HEK293 (cell line): ENCODE measurements at regions not wholly inside any gene's neighbourhood (a gene's known extent, or its start where the extent isn't known, plus 50 kb on each side); places are given as distances from the start of the nearest gene placed in this dataset.

Source experiments
- CTCF ChIP-seq: fragments of 450-650 bp; formaldehyde crosslinking; IDR thresholded peaks from 2 replicates; pipeline ENCODE4 v1.5.1; 2016; ENCODE audit warnings: missing biosample characterization, missing genetic modification characterization
- ZNF660 ChIP-seq: fragments of 450-650 bp; IDR thresholded peaks from 2 replicates; pipeline ENCODE4 v1.5.1; 2018; ENCODE audit warnings: missing biosample characterization, mild to moderate bottlenecking, missing genetic modification characterization
- ZNF747 ChIP-seq: fragments of 450-650 bp; formaldehyde crosslinking; IDR thresholded peaks from 2 replicates; pipeline ENCODE4 v1.5.1; 2016; ENCODE audit warnings: missing biosample characterization, missing genetic modification characterization
- ZNF776 ChIP-seq: fragments of 450-650 bp; formaldehyde crosslinking; IDR thresholded peaks from 2 replicates; pipeline ENCODE4 v1.5.0; 2017; ENCODE audit warnings: missing biosample characterization, missing genetic modification characterization, borderline replicate concordance
- TF ChIP-seq, protein P1 (sequence below): fragments of 450-650 bp; formaldehyde crosslinking; IDR thresholded peaks from 2 replicates; pipeline ENCODE4 v1.5.1; 2016; ENCODE audit warnings: missing biosample characterization, missing genetic modification characterization

DNA sequence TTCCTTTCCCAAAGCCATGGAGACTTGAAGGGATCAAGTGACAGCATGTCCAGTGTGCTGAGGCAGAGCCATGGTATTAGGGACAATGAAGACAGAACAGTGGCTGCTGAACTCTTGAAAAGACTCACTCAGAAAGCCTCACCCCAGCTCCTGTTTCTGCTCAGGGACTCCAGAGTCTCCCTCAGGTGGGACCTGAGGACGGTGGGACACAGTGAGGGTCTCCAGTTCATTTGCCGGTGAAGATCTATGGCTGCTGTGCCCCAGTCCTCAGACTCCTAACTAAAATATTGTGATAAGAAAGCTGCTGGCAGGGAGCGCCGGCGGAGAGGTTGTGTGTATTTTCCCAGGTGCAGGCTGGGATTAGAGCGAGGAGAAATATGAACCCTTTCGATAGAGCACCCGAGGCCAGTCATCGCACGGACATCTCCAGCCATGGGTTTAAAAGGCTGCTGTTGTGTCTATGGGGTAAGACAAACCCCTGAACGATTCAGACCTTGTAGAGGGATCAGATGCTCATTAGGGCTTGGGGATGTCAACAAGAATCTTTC, 57.2 kb downstream of the C7orf25 start:
- TF ChIP-seq CTCF (tag by site-specific recombination) (no peak), ZNF776 (no peak), ZNF747 (tag by site-specific recombination) (no peak), ZNF660 (no peak)
- TF ChIP-seq, protein P1, sequence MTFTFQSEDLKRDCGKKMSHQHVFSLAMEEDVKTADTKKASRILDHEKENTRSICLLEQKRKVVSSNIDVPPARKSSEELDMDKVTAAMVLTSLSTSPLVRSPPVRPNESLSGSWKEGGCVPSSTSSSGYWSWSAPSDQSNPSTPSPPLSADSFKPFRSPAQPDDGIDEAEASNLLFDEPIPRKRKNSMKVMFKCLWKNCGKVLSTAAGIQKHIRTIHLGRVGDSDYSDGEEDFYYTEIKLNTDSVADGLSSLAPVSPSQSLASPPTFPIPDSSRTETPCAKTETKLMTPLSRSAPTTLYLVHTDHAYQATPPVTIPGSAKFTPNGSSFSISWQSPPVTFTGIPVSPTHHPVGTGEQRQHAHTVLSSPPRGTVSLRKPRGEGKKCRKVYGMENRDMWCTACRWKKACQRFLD (tag by site-specific recombination): no peak
